ENCODE measurements at regions not wholly inside any gene's neighbourhood (a gene's known extent, or its start where the extent isn't known, plus 50 kb on each side); places are given as distances from the start of the nearest gene placed in this dataset.

- no peak for DNase-seq (ENCODE audit: low spot score)
Measured at GRCh38 chr9:119005162-119005561, 364.1 kb downstream of the BRINP1 start.

- no peak for DNase-seq (ENCODE audit: low spot score)
Measured at GRCh38 chr9:119009249-119009648, 360.0 kb downstream of the BRINP1 start.

GRCh38 chr9:119020284-119020683 lies 349.0 kb downstream of the BRINP1 start:
- no peak for DNase-seq (ENCODE audit: low spot score)

GRCh38 chr9:119020730-119021333 lies 348.4 kb downstream of the BRINP1 start:
- no peak for DNase-seq (ENCODE audit: low spot score)

GRCh38 chr9:119026120-119026519 lies 343.1 kb downstream of the BRINP1 start:
- no peak for DNase-seq (ENCODE audit: low spot score)

- DNase-seq (ENCODE audit: low spot score), result no peak
Measured at GRCh38 chr9:119027901-119028699, 341.1 kb downstream of the BRINP1 start.

- DNase-seq (ENCODE audit: low spot score), result no peak
Measured at GRCh38 chr9:119029886-119030285, 339.3 kb downstream of the BRINP1 start.

- no peak for DNase-seq (ENCODE audit: low spot score)
Measured at GRCh38 chr9:119033596-119033995, 335.6 kb downstream of the BRINP1 start.

GRCh38 chr9:119036969-119037368 lies 332.3 kb downstream of the BRINP1 start:
- DNase-seq (ENCODE audit: low spot score), result no peak

- no peak for DNase-seq (ENCODE audit: low spot score)
Measured at GRCh38 chr9:119043996-119044395, 325.2 kb downstream of the BRINP1 start.

GRCh38 chr9:119044806-119045205 lies 324.4 kb downstream of the BRINP1 start:
- no peak for DNase-seq (ENCODE audit: low spot score)

- no peak for DNase-seq (ENCODE audit: low spot score)
Measured at GRCh38 chr9:119047513-119048307, 321.5 kb downstream of the BRINP1 start.

- DNase-seq (ENCODE audit: low spot score), result no peak
Measured at GRCh38 chr9:119050281-119050680, 319.0 kb downstream of the BRINP1 start.

GRCh38 chr9:119052339-119053030 lies 316.8 kb downstream of the BRINP1 start:
- DNase-seq (ENCODE audit: low spot score), result no peak

- no peak for DNase-seq (ENCODE audit: low spot score)
Measured at GRCh38 chr9:119053070-119053469, 316.2 kb downstream of the BRINP1 start.

GRCh38 chr9:119060629-119061385 lies 308.4 kb downstream of the BRINP1 start:
- no peak for DNase-seq (ENCODE audit: low spot score)

- DNase-seq (ENCODE audit: low spot score), result no peak
Measured at GRCh38 chr9:119071636-119072035, 297.6 kb downstream of the BRINP1 start.

GRCh38 chr9:119074017-119074416 lies 295.2 kb downstream of the BRINP1 start:
- DNase-seq (ENCODE audit: low spot score), result no peak

- no peak for DNase-seq (ENCODE audit: low spot score)
Measured at GRCh38 chr9:119078015-119078414, 291.2 kb downstream of the BRINP1 start.

GRCh38 chr9:119083673-119084072 lies 285.6 kb downstream of the BRINP1 start:
- DNase-seq (ENCODE audit: low spot score), result no peak

GRCh38 chr9:119086590-119086989 lies 282.6 kb downstream of the BRINP1 start:
- no peak for DNase-seq (ENCODE audit: low spot score)
